ENCODE measurements at regions not wholly inside any gene's neighbourhood (a gene's known extent, or its start where the extent isn't known, plus 50 kb on each side); places are given as distances from the start of the nearest gene placed in this dataset.

DNA sequence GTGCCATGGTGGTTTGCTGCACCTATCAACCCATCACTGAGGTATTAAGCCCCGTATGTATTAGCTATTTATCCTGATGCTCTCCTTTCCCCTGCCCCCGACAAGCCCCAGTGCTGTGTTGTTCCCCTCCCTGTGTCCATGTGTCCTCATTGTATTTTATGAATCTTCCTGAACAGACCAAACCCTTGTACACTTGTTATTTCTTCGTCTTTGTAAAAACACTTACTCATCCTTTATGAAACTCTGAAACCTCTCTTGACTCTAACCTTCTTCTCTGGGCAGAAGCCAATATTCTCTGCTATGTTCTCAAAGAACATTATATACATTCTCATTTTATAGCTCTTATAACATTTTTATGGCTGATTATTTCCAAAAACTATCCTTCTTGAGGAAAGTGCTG is 746.9 kb downstream of the EFNB2 start:
- Histone ChIP-seq H3K9me3 (no peaks in the 10 kb centered on the region), H3K36me3 (no peaks in the 10 kb centered on the region), H3K4me1 (no peaks in the 10 kb centered on the region), H3K4me3 (no peak overlapping the region), H3K27ac (no peak overlapping the region), H3K27me3 (no peaks in the 10 kb centered on the region)
- no peak for DNase-seq (ENCODE audit: low spot score in 2 of 2)
- intact Hi-C loops (cut with DNase I) = no loop called here
- TF ChIP-seq CTCF (IDR thresholded peaks at IDR 0.05) = no peak

GRCh38 chr13:105787632-105788031 is 747.8 kb downstream of the EFNB2 start:
- H3K4me3 ChIP-seq = peak overlapping the region in 1 of 2 donors; percentile 19
- no peaks in the 10 kb centered on the region for H3K9me3 ChIP-seq

DNA sequence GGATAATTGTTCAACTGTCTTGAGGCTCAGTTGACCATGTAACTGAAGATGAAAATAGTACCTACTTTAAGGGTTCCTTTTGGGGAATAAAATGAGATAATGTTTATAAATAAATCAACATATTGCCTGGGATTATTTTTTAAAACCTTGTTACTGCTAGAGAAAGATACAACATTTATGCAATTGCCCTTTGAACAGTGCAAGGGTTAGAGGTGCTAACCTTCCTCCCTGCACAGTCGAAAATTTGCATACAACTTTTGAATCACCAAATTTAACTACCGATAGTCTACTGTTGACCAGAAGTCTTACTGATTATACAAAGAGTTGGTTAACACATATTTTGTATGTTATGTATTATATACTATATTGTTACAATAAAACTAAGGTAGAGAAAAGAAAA is 750.0 kb downstream of the EFNB2 start:
- no peak overlapping the region for H3K27ac ChIP-seq
- DNase-seq (ENCODE audit: low spot score in 2 of 2) = no peak
- no peak for TF ChIP-seq CTCF (IDR thresholded peaks at IDR 0.05)
- intact Hi-C loops (cut with DNase I) = no loop called here
- no peaks in the 10 kb centered on the region for H3K9me3 ChIP-seq
- H3K4me3 ChIP-seq = no peak overlapping the region
- no peaks in the 10 kb centered on the region for H3K27me3 ChIP-seq
- no peaks in the 10 kb centered on the region for H3K36me3 ChIP-seq
- H3K4me1 ChIP-seq = no peaks in the 10 kb centered on the region

More at GRCh38 chr13:105787632-105788031, 747.8 kb downstream of the EFNB2 start:
- no peak for TF ChIP-seq CTCF (IDR thresholded peaks at IDR 0.05)
- Histone ChIP-seq H3K27me3 (no peaks in the 10 kb centered on the region), H3K27ac (no peak overlapping the region), H3K4me1 (no peaks in the 10 kb centered on the region), H3K36me3 (no peaks in the 10 kb centered on the region)
- intact Hi-C loops (cut with DNase I) = no loop called here
- DNase-seq (ENCODE audit: low spot score in 2 of 2) = no peak

DNA sequence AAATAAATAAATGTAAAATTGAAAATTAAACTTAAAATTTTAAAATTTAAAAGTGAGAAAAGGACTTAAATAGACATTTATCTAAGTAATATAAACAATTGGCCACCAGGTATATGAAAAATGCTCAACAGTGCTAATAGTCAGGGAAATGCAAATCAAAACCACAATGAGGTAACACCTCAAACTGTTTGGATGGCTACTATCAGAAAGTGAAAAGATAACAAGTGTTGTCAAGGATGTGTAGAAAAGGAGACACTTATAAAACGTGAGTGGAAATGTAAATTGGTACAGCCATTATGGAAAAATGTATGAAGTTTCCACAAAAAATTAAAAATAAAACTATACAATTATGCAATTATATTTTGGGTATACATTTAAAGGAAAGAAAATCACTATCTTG is 752.2 kb downstream of the EFNB2 start:
- H3K27me3 ChIP-seq = no peaks in the 10 kb centered on the region
- H3K4me3 ChIP-seq = no peak overlapping the region
- DNase-seq (ENCODE audit: low spot score in 2 of 2) = no peak
- H3K4me1 ChIP-seq = no peaks in the 10 kb centered on the region
- intact Hi-C loops (cut with DNase I) = no loop called here
- no peak overlapping the region for H3K27ac ChIP-seq
- H3K9me3 ChIP-seq = no peaks in the 10 kb centered on the region
- TF ChIP-seq CTCF (IDR thresholded peaks at IDR 0.05) = no peak
- H3K36me3 ChIP-seq = no peaks in the 10 kb centered on the region

GRCh38 chr13:105778196-105778595 is 757.3 kb downstream of the EFNB2 start:
- H3K9me3 ChIP-seq = no peaks in the 10 kb centered on the region
- H3K4me3 ChIP-seq = no peak overlapping the region
- intact Hi-C loops (cut with DNase I) = no loop called here
- no peak for DNase-seq (ENCODE audit: low spot score in 2 of 2)
- no peaks in the 10 kb centered on the region for H3K36me3 ChIP-seq
- H3K27ac ChIP-seq = no peak overlapping the region
- no peak for TF ChIP-seq CTCF (IDR thresholded peaks at IDR 0.05)
- H3K27me3 ChIP-seq = no peaks in the 10 kb centered on the region
- no peaks in the 10 kb centered on the region for H3K4me1 ChIP-seq

GRCh38 chr13:105774739-105775460 is 760.6 kb downstream of the EFNB2 start:
- Histone ChIP-seq H3K4me1 (no peaks in the 10 kb centered on the region), H3K27me3 (no peaks in the 10 kb centered on the region), H3K36me3 (no peaks in the 10 kb centered on the region), H3K9me3 (no peaks in the 10 kb centered on the region), H3K4me3 (no peak overlapping the region), H3K27ac (no peak overlapping the region)
- intact Hi-C loops (cut with DNase I) = no loop called here
- no peak for TF ChIP-seq CTCF (IDR thresholded peaks at IDR 0.05)
- no peak for DNase-seq (ENCODE audit: low spot score in 2 of 2)

Data from ascending aorta (tissue), 2 donors.